PFSK-1 (cell line): ENCODE measurements at regions not wholly inside any gene's neighbourhood (a gene's known extent, or its start where the extent isn't known, plus 50 kb on each side); places are given as distances from the start of the nearest gene placed in this dataset.

ENCODE experiments used
- FOXP2 ChIP-seq: optimal IDR thresholded peaks from 2 replicates; pipeline ENCODE3; 2011; ENCODE audit warnings: borderline replicate concordance, control low read depth, inconsistent platforms; ENCODE audit not compliant: insufficient read depth; ENCODE audit errors: extremely low read length, extremely low read depth
- POLR2AphosphoS5 ChIP-seq: IDR thresholded peaks from 2 replicates; pipeline ENCODE4 v1.6.1; 2012; ENCODE audit warnings: low read depth, mild to moderate bottlenecking, control low read depth, low read length, moderate library complexity
- REST ChIP-seq, 2 experiments: IDR thresholded peaks; 2 replicates each; pipeline versions ENCODE4 v1.6.1 to v1.8.0; 2011 to 2012; ENCODE audit warnings: low read depth in 2 of 2, low read length in 2 of 2, control low read depth in 1 of 2, inconsistent platforms in 1 of 2, mild to moderate bottlenecking in 1 of 2, moderate library complexity in 1 of 2; ENCODE audit not compliant: insufficient read depth in 1 of 2
- SIN3A ChIP-seq: IDR thresholded peaks from 2 replicates; pipeline ENCODE4 v1.6.1; 2012; ENCODE audit warnings: mild to moderate bottlenecking, low read length, moderate library complexity, borderline replicate concordance; ENCODE audit not compliant: insufficient read depth
- TAF1 ChIP-seq: IDR thresholded peaks from 2 replicates; pipeline ENCODE4 v1.6.1; 2012; ENCODE audit warnings: low read length, control low read depth, borderline replicate concordance; ENCODE audit not compliant: insufficient read depth

DNA sequence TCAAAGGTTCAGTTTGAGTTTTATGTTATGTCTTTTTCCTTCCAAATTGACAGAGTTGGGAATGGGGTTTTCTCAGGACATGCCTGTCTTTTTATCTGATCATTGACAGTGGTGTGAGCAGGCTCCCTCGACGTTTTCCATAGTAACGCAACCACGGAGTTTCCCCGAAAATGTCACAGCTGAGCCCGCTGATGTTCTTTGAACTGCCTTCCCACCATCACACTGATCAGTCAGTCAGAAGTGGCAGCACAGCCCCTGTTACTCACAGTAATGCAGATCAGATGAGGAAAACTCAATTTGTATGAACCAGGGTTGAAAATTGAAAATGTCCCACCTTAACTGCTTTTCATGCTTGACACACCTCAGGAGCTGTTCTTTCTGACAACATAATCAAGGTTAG is 210.4 kb downstream of the NECTIN3 start:
- no peak for TF ChIP-seq TAF1
- TF ChIP-seq REST (IDR thresholded peaks at IDR 0.05; ENCODE audit: insufficient read depth in 1 of 2, low read depth in 2 of 2, low read length in 2 of 2): no peak
- TF ChIP-seq FOXP2: no peak
- TF ChIP-seq POLR2AphosphoS5: no peak

- TF ChIP-seq TAF1 (no peak), REST (IDR thresholded peaks at IDR 0.05; ENCODE audit: insufficient read depth in 1 of 2, low read depth in 2 of 2, low read length in 2 of 2) (no peak), POLR2AphosphoS5 (no peak), FOXP2 (no peak)
These were observed 211.5 kb downstream of the NECTIN3 start for GRCh38 chr3:111283165-111283564.

GRCh38 chr3:111284503-111285183 is 213.0 kb downstream of the NECTIN3 start:
- TF ChIP-seq REST (IDR thresholded peaks at IDR 0.05; ENCODE audit: insufficient read depth in 1 of 2, low read depth in 2 of 2, low read length in 2 of 2): no peak
- no peak for TF ChIP-seq SIN3A
- no peak for TF ChIP-seq TAF1
- no peak for TF ChIP-seq FOXP2
- no peak for TF ChIP-seq POLR2AphosphoS5

- TF ChIP-seq POLR2AphosphoS5 (no peak), TAF1 (no peak), SIN3A (no peak), REST (IDR thresholded peaks at IDR 0.05; ENCODE audit: insufficient read depth in 1 of 2, low read depth in 2 of 2, low read length in 2 of 2) (no peak), FOXP2 (no peak)
These were observed 213.5 kb downstream of the NECTIN3 start for GRCh38 chr3:111285184-111285538.

- TF ChIP-seq REST (IDR thresholded peaks at IDR 0.05; ENCODE audit: insufficient read depth in 1 of 2, low read depth in 2 of 2, low read length in 2 of 2) (no peak), SIN3A (no peak), POLR2AphosphoS5 (no peak), FOXP2 (no peak), TAF1 (no peak)
These were observed 214.1 kb downstream of the NECTIN3 start for GRCh38 chr3:111285694-111286093.
